NT2/D1 (cell line): ENCODE measurements at regions not wholly inside any gene's neighbourhood (a gene's known extent, or its start where the extent isn't known, plus 50 kb on each side); places are given as distances from the start of the nearest gene placed in this dataset.

Experiments
- SUZ12 ChIP-seq: IDR thresholded peaks from 2 replicates; pipeline ENCODE4 v1.6.1; 2011; ENCODE audit not compliant: insufficient read length, insufficient read depth; ENCODE audit errors: extremely low read depth
- YY1 ChIP-seq: IDR thresholded peaks from 2 replicates; pipeline ENCODE4 v1.6.1; 2011; ENCODE audit not compliant: insufficient read length, insufficient read depth
- ZNF274 ChIP-seq: IDR thresholded peaks from 2 replicates; pipeline ENCODE4 v1.6.1; 2011; ENCODE audit warnings: mild to moderate bottlenecking, low read depth, low read length

DNA sequence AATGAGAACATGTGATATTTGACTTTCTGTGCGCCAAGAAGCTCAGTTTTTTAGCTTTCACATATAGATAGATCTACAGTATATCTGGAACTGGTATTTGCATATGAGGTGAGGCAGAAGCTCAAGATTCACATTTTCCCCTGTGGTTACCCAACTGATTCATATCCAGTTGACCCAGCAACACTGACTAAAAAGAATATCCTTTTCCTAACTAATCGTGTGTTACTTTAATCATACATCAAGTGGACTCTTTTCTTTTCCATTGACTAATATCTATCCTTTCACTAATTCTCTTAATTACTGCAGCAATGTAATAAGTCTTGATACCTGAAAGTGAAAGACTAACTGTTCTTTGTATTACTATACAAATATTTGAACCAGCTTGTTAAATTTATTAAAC is 236.1 kb downstream of the AEBP2 start:
- TF ChIP-seq YY1 (no peak), SUZ12 (no peak), ZNF274 (no peak)
